H1 (cell line): ENCODE measurements at regions not wholly inside any gene's neighbourhood (a gene's known extent, or its start where the extent isn't known, plus 50 kb on each side); places are given as distances from the start of the nearest gene placed in this dataset.

Experiments used
- CTCF ChIA-PET: fragments of 300-600 bp; sonication (Branson Sonifier 250); formaldehyde crosslinking; loops from one replicate; lab custom pipeline; 2021; ENCODE audit not compliant: partially characterized antibody; lab: Charles Lee
- POLR2A ChIA-PET: fragments of 300-600 bp; sonication (Branson Sonifier 250); formaldehyde crosslinking; loops from one replicate; lab custom pipeline; 2021; ENCODE audit warnings: inconsistent platforms; ENCODE audit not compliant: partially characterized antibody; lab: Charles Lee
- DNase-seq, 2 experiments: peaks; one replicate each; pipeline versions ENCODE4 v3.0.0 to v3.0.0-alpha.2; 2010 to 2022; ENCODE audit warnings: low spot score in 2 of 2, low read depth in 1 of 2, mixed read lengths in 1 of 2
- FAIRE-seq: peaks from 2 replicates; lab custom pipeline; 2011; peaks lifted over from hg19 to GRCh38; lab: Jason Lieb, UNC
- H2AFZ ChIP-seq: 2 replicates; pipeline ENCODE4 v1.8.1; 2012; ENCODE audit warnings: low read length, inconsistent platforms
- H2AK5ac ChIP-seq: 2 replicates; pipeline ENCODE4 v1.6.1; 2013; ENCODE audit warnings: low read depth, low read length
- H2BK120ac ChIP-seq: replicated peaks from 2 replicates; pipeline ENCODE3; 2013; ENCODE audit warnings: low read depth, low read length, inconsistent platforms
- H2BK12ac ChIP-seq: 2 replicates; pipeline ENCODE4 v1.6.1; 2013; ENCODE audit warnings: low read depth, low read length
- H2BK15ac ChIP-seq: 2 replicates; pipeline ENCODE4 v1.6.1; 2013; ENCODE audit warnings: low read length
- H2BK20ac ChIP-seq: 2 replicates; pipeline ENCODE4 v1.6.1; 2013; ENCODE audit warnings: low read length
- H2BK5ac ChIP-seq: 2 replicates; pipeline ENCODE4 v1.6.1; 2013; ENCODE audit warnings: low read depth, low read length
- H3K14ac ChIP-seq: 2 replicates; pipeline ENCODE4 v1.6.1; 2013; ENCODE audit warnings: inconsistent platforms; ENCODE audit not compliant: insufficient read length
- H3K18ac ChIP-seq: 2 replicates; pipeline ENCODE4 v1.6.1; 2013; ENCODE audit warnings: low read length; ENCODE audit errors: extremely low read depth
- H3K23ac ChIP-seq: 2 replicates; pipeline ENCODE4 v1.6.1; 2013; ENCODE audit warnings: inconsistent platforms; ENCODE audit not compliant: insufficient read length
- H3K23me2 ChIP-seq: 2 replicates; pipeline ENCODE4 v1.6.1; 2013; ENCODE audit warnings: low read depth, low read length
- H3K27ac ChIP-seq: 2 replicates; pipeline ENCODE4 v1.6.1; 2011; ENCODE audit warnings: low read depth, low read length, inconsistent platforms
- H3K27me3 ChIP-seq, 4 experiments: replicated peaks in 1 of 4; 1 replicate in 1 of 4; 2 replicates in 3 of 4; pipeline versions ENCODE4 v1.6.1 to v1.8.1; 2011 to 2013; ENCODE audit warnings: low read length in 3 of 4, mild to moderate bottlenecking in 3 of 4, inconsistent platforms in 2 of 4, mixed read lengths in 2 of 4, moderate library complexity in 1 of 4; ENCODE audit not compliant: control insufficient read depth in 3 of 4, insufficient read depth in 3 of 4; ENCODE audit errors: extremely low read depth in 1 of 4
- H3K36me3 ChIP-seq, 4 experiments: 2 replicates each; pipeline versions ENCODE4 v1.6.1 to v1.8.1; 2011 to 2013; ENCODE audit warnings: mild to moderate bottlenecking in 4 of 4, low read length in 3 of 4, moderate library complexity in 2 of 4, control low read depth in 1 of 4, inconsistent platforms in 1 of 4; ENCODE audit not compliant: insufficient read depth in 4 of 4, control insufficient read depth in 2 of 4
- H3K4ac ChIP-seq: replicated peaks from 2 replicates; pipeline ENCODE3; 2013; ENCODE audit warnings: low read length, low read depth, mixed read lengths, inconsistent platforms; ENCODE audit not compliant: insufficient read length
- H3K4me1 ChIP-seq, 4 experiments: replicated peaks in 1 of 4; 1 replicate in 1 of 4; 2 replicates in 3 of 4; pipeline versions ENCODE4 v1.6.1 to v1.8.1; 2011 to 2013; ENCODE audit warnings: low read length in 3 of 4, inconsistent platforms in 2 of 4, mixed read lengths in 1 of 4; ENCODE audit not compliant: insufficient read depth in 4 of 4, control insufficient read depth in 3 of 4
- H3K4me2 ChIP-seq, 2 experiments: 2 replicates each; pipeline versions ENCODE4 v1.6.1 to v1.8.1; 2011 to 2013; ENCODE audit warnings: low read depth in 2 of 2, low read length in 2 of 2, control low read depth in 1 of 2, inconsistent platforms in 1 of 2, mild to moderate bottlenecking in 1 of 2; ENCODE audit not compliant: insufficient read depth in 1 of 2
- H3K4me3 ChIP-seq, 4 experiments: fragments of 200-600, 300-600 bp in 1 of 4; sonication (generic), shearing (Covaris generic), sonication (Bioruptor Twin) in 1 of 4; 2 replicates each; pipeline versions ENCODE4 v1.5.1 to v1.8.1; 2011 to 2016; ENCODE audit warnings: low read length in 4 of 4, low read depth in 3 of 4, control low read depth in 2 of 4, inconsistent platforms in 2 of 4, mild to moderate bottlenecking in 2 of 4, mixed read lengths in 1 of 4, moderate library complexity in 1 of 4; ENCODE audit not compliant: insufficient read depth in 2 of 4; ENCODE audit errors: extremely low read depth in 1 of 4
- H3K56ac ChIP-seq: replicated peaks from 2 replicates; pipeline ENCODE3; 2013; ENCODE audit warnings: low read depth, mild to moderate bottlenecking, mixed read lengths, low read length, inconsistent platforms; ENCODE audit not compliant: insufficient read length
- H3K79me1 ChIP-seq: 2 replicates; pipeline ENCODE4 v1.6.1; 2013; ENCODE audit warnings: low read depth, low read length, control low read depth
- H3K79me2 ChIP-seq, 2 experiments: 2 replicates each; pipeline versions ENCODE4 v1.6.1 to v1.8.1; 2012 to 2013; ENCODE audit warnings: low read length in 2 of 2, mild to moderate bottlenecking in 2 of 2, inconsistent platforms in 1 of 2; ENCODE audit not compliant: insufficient read depth in 2 of 2, control insufficient read depth in 1 of 2
- H3K9ac ChIP-seq, 4 experiments: replicated peaks in 1 of 4; 1 replicate in 1 of 4; 2 replicates in 3 of 4; pipeline versions ENCODE4 v1.6.1 to v1.8.1; 2011 to 2013; ENCODE audit warnings: low read depth in 3 of 4, low read length in 3 of 4, control low read depth in 2 of 4, mild to moderate bottlenecking in 2 of 4, moderate library complexity in 2 of 4, inconsistent platforms in 1 of 4; ENCODE audit errors: extremely low read depth in 1 of 4
- H3K9me3 ChIP-seq, 2 experiments: 2 replicates each; pipeline versions ENCODE4 v1.6.1 to v1.8.1; 2012 to 2013; ENCODE audit warnings: mild to moderate bottlenecking in 2 of 2, moderate library complexity in 2 of 2, control low read depth in 1 of 2, inconsistent platforms in 1 of 2, low read depth in 1 of 2, low read length in 1 of 2, mixed read lengths in 1 of 2; ENCODE audit not compliant: insufficient read depth in 2 of 2
- H4K20me1 ChIP-seq, 2 experiments: replicated peaks in 1 of 2; 2 replicates each; pipeline versions ENCODE3 to v1.8.1; 2011 to 2013; ENCODE audit warnings: inconsistent platforms in 2 of 2, low read length in 2 of 2, mild to moderate bottlenecking in 1 of 2; ENCODE audit not compliant: insufficient read depth in 2 of 2, control insufficient read depth in 1 of 2
- H4K5ac ChIP-seq: 2 replicates; pipeline ENCODE4 v1.6.1; 2013; ENCODE audit warnings: low read length, low read depth, mixed read lengths, inconsistent platforms; ENCODE audit not compliant: insufficient read length
- H4K8ac ChIP-seq: 2 replicates; pipeline ENCODE4 v1.8.0; 2013; ENCODE audit warnings: mild to moderate bottlenecking, moderate library complexity, low read length, inconsistent platforms; ENCODE audit not compliant: insufficient read depth; ENCODE audit errors: extremely low read depth
- H4K91ac ChIP-seq: replicated peaks from 2 replicates; pipeline ENCODE3; 2013; ENCODE audit warnings: low read length, mixed read lengths, inconsistent platforms; ENCODE audit not compliant: insufficient read length
- CTBP2 ChIP-seq: IDR thresholded peaks from 2 replicates; pipeline ENCODE4 v1.7.0; 2011; ENCODE audit warnings: borderline replicate concordance, mild to moderate bottlenecking, moderate library complexity, mixed read lengths, low read length; ENCODE audit not compliant: insufficient read depth, insufficient read length
- EP300 ChIP-seq, 2 experiments: IDR thresholded peaks; 1 replicate in 1 of 2; 2 replicates in 1 of 2; pipeline ENCODE4 v1.6.1; 2011 to 2012; ENCODE audit warnings: low read depth in 2 of 2, low read length in 2 of 2, mild to moderate bottlenecking in 2 of 2, borderline replicate concordance in 1 of 2, inconsistent platforms in 1 of 2, moderate library complexity in 1 of 2
- GTF2F1 ChIP-seq: IDR thresholded peaks from 2 replicates; pipeline ENCODE4 v1.6.1; 2012; ENCODE audit warnings: low read depth, low read length, improper control_type of control experiment, borderline replicate concordance
- HDAC6 ChIP-seq: IDR thresholded peaks from one replicate; pipeline ENCODE4 v1.7.1; 2012; ENCODE audit warnings: low read depth, mild to moderate bottlenecking, inconsistent platforms, low read length, moderate library complexity
- JUN ChIP-seq: IDR thresholded peaks from 2 replicates; pipeline ENCODE4 v1.6.1; 2011; ENCODE audit warnings: low read depth, mild to moderate bottlenecking, improper control_type of control experiment, low read length
- MAFK ChIP-seq: IDR thresholded peaks from 2 replicates; pipeline ENCODE4 v1.6.1; 2012; ENCODE audit warnings: low read depth, mild to moderate bottlenecking, improper control_type of control experiment, low read length
- POLR2A ChIP-seq, 2 experiments: IDR thresholded peaks; 1 replicate in 1 of 2; 2 replicates in 1 of 2; pipeline ENCODE4 v1.6.1; 2011; ENCODE audit warnings: low read depth in 2 of 2, low read length in 2 of 2, mild to moderate bottlenecking in 2 of 2; ENCODE audit errors: control extremely low read depth in 1 of 2
- SAP30 ChIP-seq: fragments of 300-600 bp; sonication (generic); IDR thresholded peaks from 2 replicates; pipeline ENCODE4 v1.7.1; 2012; ENCODE audit warnings: low read length, moderate library complexity, mild to moderate bottlenecking, inconsistent platforms; ENCODE audit not compliant: insufficient read depth, insufficient replicate concordance
- SP1 ChIP-seq: IDR thresholded peaks from 2 replicates; pipeline ENCODE4 v1.6.1; 2011; ENCODE audit warnings: low read depth, low read length
- YY1 ChIP-seq: IDR thresholded peaks from 2 replicates; pipeline ENCODE4 v1.6.1; 2011; ENCODE audit warnings: low read depth, mild to moderate bottlenecking, low read length
- ZNF274 ChIP-seq: IDR thresholded peaks from 2 replicates; pipeline ENCODE4 v1.7.0; 2012; ENCODE audit warnings: low read length, borderline replicate concordance; ENCODE audit errors: extremely low read depth
- WGBS, 2 experiments: shearing (Covaris generic) in 1 of 2; methylation state at CpG; one replicate each; pipeline versions ENCODE4 v1.1.6 to v1.1.7; 2013 to 2015; ENCODE audit warnings: low lambda C conversion rate in 2 of 2, mixed read lengths in 2 of 2, inconsistent platforms in 1 of 2, low coverage in 1 of 2, missing lambda C conversion rate in 1 of 2; ENCODE audit not compliant: insufficient replicate concordance in 2 of 2, insufficient coverage in 1 of 2, insufficient read length in 1 of 2; ENCODE audit errors: extremely low coverage in 1 of 2, missing lambda C conversion rate in 1 of 2; 5-methylcytosine and 5-hydroxymethylcytosine counted together

- no peak overlapping the region for H3K56ac ChIP-seq
- no peak for FAIRE-seq
Observed at GRCh38 chr7:12093365-12093764, 117.7 kb upstream of the TMEM106B start.

More at GRCh38 chr7:12093365-12093764, 117.7 kb upstream of the TMEM106B start:
- DNase-seq: no peak
- no peak overlapping the region for H3K4me3 ChIP-seq
- CTCF ChIA-PET: interaction anchor here (1.2 kb wide), 1 partner anchor 86 kb away, joined by 3 read pairs; no protein-coding TSS in a partner anchor
- H4K8ac ChIP-seq: no peak overlapping the region
- no peak overlapping the region for H2BK120ac ChIP-seq
- no peaks in the 10 kb centered on the region for H3K36me3 ChIP-seq
- H3K9me3 ChIP-seq: no peaks in the 10 kb centered on the region
- H4K91ac ChIP-seq: no peak overlapping the region
- no peaks in the 10 kb centered on the region for H3K79me2 ChIP-seq
- no peak overlapping the region for H3K4me2 ChIP-seq
- H4K20me1 ChIP-seq: no peaks in the 10 kb centered on the region
- H3K14ac ChIP-seq: no peak overlapping the region
- no peak overlapping the region for H3K23ac ChIP-seq
- WGBS, 2 experiments: 78% methylated on average over 1 of the region's 1 CpG; no CpG with 5 or more reads in 1 of the 2 experiments
- TF ChIP-seq GTF2F1 (no peak), EP300 (IDR thresholded peaks at IDR 0.05; ENCODE audit: borderline replicate concordance in 1 of 2, low read depth in 2 of 2, low read length in 2 of 2) (no peak), SP1 (no peak), HDAC6 (no peak), SAP30 (no peak), MAFK (no peak), YY1 (no peak), POLR2A (IDR thresholded peaks at IDR 0.05; ENCODE audit: control extremely low read depth in 1 of 2, low read depth in 2 of 2, low read length in 2 of 2) (no peak), ZNF274 (no peak), CTBP2 (no peak), JUN (no peak)
- TF ChIP-seq, all 59 proteins: peak for 0
- H2AFZ ChIP-seq: no peak overlapping the region
- no peaks in the 10 kb centered on the region for H3K79me1 ChIP-seq
- H2BK12ac ChIP-seq: no peak overlapping the region
- H2BK15ac ChIP-seq: no peak overlapping the region
- H3K4me1 ChIP-seq: peaks cover 0 to 16% (median 7%) of the 10 kb centered on the region in 4 experiments; a peak in 5 of 7 replicates
- H3K4ac ChIP-seq: no peak overlapping the region
- no peak overlapping the region for H3K9ac ChIP-seq
- POLR2A ChIA-PET: no interaction called here
- H2BK5ac ChIP-seq: no peak overlapping the region
- H3K27ac ChIP-seq: no peak overlapping the region
- H3K23me2 ChIP-seq: no peaks in the 10 kb centered on the region; the same call in 1 of the 2 replicates
- H4K5ac ChIP-seq: no peak overlapping the region
- H2BK20ac ChIP-seq: no peak overlapping the region
- no peaks in the 10 kb centered on the region for H3K27me3 ChIP-seq
- H2AK5ac ChIP-seq: no peak overlapping the region
- no peak overlapping the region for H3K18ac ChIP-seq
